Gastrocnemius medialis (tissue), 4 donors: ENCODE measurements at regions not wholly inside any gene's neighbourhood (a gene's known extent, or its start where the extent isn't known, plus 50 kb on each side); places are given as distances from the start of the nearest gene placed in this dataset.

Source experiments
- CTCF ChIP-seq, 5 experiments: fragments of 450-650 bp in 3 of 5; fragments of 200-600 bp in 2 of 5; sonication (generic) in 2 of 5; IDR thresholded peaks in 4 of 5; conservative IDR thresholded peaks in 1 of 5; 1 replicate in 4 of 5; 2 replicates in 1 of 5; pipeline ENCODE4 v1.5.1; 2016 to 2019; ENCODE audit warnings: antibody characterized with exemption in 5 of 5, mild to moderate bottlenecking in 3 of 5, moderate library complexity in 3 of 5
- POLR2A ChIP-seq, 2 donors: fragments of 450-650 bp; IDR thresholded peaks; one replicate each; pipeline ENCODE4 v1.6.1; 2017; ENCODE audit warnings: antibody characterized with exemption in 2 of 2, mild to moderate bottlenecking in 2 of 2, moderate library complexity in 2 of 2

DNA sequence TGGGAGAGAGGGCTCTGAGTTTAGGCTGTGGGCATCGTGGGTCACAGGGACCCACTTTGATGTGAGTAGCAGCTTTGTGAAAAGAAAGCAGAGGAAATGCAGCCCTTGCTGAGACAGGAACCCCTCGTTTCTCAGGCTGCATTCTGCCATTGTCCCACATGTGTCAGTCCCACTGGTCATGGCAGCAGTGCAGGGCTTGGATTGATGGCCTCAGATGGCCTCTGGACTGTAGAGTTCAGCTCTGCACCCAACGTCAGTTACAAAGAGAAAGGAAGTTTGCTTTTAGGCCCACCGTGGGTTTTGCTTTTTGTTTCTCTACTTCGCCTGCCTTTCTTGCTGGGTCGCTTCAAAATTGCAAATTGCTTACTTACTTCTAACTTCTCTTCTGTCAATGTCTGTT, 248.3 kb upstream of the KLF3 start:
- TF ChIP-seq CTCF (IDR thresholded peaks at IDR 0.05 in 4 of 5, conservative IDR thresholded peaks at IDR 0.05 in 1 of 5) (no peak), POLR2A (IDR thresholded peaks at IDR 0.05) (no peak)
